GM18861 (cell line): ENCODE measurements at regions not wholly inside any gene's neighbourhood (a gene's known extent, or its start where the extent isn't known, plus 50 kb on each side); places are given as distances from the start of the nearest gene placed in this dataset.

Experiments used
- ATAC-seq: cut with Tn5 transposase; IDR thresholded peaks from one replicate; pipeline ENCODE4 v1.9.1; 2021; ENCODE audit not compliant: unreplicated experiment

DNA sequence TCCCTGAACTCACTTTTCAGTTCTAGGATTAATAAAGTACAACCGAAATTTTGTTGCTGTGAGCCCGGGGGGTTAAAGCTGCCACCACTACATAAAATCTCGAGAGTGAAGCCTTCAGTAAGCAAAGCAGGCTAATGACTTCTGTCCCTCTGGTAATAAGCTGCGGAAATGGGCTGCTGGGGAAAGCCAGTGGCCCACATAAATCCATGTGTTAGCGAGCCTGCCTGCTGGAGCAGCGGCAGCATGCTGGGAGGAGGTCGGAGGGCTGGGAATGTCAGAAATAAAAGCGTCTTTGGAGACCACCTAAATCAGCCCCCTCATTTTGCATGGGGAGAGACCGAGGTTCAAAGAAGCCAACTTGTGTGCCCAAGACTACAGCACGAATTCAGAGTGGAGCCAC is 371.7 kb downstream of the TNS1 start:
- ATAC-seq, result no peak

DNA sequence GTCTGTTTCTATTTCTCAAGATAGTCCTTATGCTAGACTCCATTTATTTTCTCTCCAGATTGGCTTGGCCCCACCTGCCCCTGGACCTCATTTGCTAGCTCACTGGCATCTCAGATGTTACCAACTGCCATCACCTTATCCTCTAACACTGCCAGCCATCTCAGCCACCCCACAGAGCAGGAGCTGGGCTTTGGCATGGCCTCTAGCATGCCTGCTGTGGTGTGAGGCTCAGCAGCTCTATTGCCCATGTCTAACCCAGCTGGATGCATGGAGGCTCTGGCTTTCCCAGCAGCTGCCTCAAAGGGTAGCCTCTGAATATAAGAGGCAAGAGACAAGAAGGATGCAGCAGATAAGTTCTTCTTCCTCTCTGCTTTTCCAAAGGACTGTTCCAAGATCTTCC is 373.4 kb downstream of the TNS1 start:
- no peak for ATAC-seq

DNA sequence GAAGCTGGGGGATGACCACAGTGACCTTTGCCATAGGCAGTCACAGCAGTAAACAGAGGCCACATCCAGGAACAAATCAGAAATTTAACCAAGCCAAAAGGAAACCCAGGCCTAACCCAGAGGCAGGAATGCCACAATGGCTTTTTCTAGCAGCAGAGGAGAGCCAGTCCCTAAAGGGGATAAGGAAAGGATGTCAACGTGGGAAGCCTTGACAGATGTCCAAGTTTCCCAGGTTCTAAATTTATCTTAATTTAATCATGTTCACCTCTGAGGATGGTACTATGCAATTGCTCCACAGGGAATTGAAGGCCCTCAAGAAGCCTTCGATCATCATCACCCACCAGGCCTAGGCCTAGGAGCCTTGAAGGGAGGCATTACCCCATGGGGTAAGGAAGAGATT is 374.7 kb downstream of the TNS1 start:
- ATAC-seq, result no peak

DNA sequence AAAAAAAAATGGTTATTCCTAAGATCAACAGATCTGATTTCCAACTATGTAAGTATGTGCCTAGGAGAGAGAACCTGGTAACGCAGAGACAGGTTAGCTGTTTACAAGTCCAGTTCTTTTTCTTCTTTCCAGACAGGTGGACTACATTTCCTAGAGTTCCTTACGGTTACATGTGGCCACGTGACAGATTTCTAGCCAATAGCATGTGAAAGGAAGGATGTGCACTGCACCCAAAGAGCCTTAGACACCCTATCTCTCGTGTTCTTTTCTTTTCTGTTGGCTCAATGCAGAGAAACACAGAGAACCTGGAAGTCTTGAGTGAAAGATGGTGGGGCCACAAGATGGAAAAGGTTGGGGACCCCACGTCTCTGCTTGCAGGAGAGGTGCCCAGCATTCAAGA is 375.9 kb downstream of the TNS1 start:
- ATAC-seq, result no peak

DNA sequence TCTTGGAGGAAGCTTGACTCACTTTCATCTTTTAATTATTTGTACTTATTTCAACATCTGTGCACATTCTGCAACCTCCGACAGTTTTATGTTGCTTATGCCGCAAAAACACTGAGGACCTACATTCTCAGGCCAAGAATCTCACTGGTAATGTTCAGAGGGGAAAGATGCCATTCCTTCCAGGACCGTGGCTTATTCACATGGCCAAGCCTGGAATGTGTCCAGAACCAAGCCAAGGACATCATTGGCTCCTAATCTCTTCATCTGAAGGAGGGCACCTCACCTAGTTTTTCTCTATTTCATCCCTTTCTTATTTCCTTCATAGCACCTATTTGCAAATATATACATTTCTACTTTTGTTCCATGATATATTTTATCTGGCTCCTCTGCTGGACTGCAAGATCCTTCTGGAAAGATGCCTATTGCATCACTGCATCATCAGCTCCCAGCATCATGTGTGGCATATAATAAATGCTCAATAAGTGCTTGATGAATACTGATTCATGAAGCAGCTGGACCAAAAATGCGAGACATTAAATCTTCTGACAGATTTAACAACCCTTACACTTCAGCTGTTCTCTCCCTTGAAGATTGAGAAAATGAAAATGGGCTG is 377.1 kb downstream of the TNS1 start:
- no peak for ATAC-seq

DNA sequence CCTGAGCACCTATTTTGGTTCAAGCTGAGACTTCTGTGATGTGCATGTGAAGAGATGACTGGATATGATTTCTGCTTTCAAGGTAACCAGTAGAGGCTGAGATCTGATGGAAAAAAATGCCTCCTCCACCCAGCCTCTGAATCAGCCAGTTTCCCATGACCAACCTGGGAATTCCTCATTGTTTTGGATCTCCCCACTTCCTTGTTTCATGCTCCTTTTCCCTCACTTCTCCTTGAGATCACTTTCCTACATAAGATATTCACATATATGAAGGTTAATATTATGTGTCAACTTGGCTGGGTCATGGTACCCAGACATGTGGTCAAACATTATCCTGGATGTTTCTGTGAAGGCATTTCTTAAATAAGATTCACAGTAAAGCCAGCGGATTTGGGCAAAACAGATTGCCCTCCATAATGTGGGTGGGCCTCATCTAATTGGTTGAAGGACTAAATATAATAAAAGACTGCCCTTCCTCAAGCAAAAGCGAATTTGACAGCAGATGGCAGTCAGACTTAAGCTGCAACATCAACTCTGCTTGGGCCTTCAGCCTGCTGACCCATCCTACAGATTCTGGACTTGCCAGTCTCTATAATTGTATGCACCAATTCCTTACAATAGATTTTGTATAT is 379.4 kb downstream of the TNS1 start:
- no peak for ATAC-seq

DNA sequence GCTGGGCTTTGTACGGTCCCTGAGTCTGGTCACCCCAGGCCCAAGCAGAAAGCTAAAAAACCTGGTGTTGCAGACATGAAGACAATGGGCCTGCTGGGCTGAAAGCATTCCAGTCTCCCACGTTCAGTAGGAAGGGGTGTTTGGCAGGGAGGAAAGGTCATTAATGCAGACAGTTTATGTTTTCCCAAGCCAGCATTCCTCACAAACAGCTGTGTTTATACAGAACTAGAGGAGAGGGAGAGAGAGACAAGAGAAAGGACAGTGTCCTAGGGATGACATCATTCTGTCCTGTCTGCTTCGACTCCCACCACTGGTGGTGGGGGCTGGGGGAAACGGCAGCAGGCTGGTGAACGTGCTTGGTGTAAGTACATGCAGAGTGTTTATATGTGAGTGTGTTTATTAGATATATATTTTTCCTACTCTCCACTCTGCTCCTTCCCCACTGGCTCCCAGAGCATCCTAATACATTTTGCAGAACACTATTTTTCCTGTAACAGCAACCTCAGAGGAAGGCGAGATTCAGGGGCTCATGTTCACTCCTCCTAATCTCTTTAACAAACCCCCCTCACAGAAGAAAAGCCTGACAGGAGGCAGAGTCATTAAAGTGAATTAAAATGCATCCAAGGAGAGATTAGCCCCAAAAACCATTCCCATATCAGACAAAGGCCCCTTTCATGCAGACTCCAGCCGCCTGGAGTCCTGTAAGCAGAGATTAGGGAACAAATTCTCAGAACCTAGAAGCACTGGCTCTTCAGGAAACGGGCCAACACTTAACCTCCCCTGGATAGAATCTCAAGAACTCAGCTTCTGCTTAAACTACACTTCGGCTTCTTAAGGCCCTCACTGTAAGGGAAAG is 380.4 kb downstream of the TNS1 start:
- ATAC-seq, result no peak

DNA sequence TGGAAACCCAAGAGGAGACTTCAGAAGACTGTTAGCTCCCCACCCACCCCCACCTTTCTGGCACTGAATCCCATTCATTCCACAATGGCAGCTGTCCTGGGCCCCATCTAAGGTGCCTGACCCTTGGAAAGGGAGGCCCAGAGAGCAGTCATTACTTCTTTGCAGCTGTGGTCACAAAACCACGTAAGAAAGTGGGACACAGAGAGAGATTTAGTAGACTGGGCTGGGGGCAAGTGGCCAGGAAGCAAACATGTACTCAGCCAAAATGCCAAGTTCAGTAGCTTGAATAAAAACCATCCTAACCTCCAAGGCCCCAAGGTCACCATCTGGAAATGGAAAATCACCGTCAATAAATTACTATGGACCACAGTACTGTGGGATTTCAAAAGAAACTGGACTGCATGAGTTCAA is 381.4 kb downstream of the TNS1 start:
- ATAC-seq, result no peak

DNA sequence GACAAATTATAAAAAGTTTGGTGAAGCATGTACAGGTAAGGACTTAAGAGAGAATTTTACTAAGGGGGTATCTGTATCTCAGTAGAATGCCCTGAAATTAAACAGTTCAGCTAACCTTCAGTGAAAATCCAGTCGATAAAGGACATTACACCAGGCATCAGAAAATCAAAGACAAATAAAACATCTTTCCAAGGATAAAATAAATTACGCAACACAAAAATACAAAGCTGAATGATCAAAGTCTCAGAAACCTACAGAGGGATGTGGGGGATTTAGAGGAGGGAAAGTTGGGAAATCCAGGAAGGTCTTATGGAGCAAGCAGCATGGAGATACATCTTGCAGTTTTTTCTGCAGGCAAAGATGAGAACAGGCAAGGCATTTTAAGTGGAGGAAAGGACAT is 384.1 kb downstream of the TNS1 start:
- no peak for ATAC-seq

DNA sequence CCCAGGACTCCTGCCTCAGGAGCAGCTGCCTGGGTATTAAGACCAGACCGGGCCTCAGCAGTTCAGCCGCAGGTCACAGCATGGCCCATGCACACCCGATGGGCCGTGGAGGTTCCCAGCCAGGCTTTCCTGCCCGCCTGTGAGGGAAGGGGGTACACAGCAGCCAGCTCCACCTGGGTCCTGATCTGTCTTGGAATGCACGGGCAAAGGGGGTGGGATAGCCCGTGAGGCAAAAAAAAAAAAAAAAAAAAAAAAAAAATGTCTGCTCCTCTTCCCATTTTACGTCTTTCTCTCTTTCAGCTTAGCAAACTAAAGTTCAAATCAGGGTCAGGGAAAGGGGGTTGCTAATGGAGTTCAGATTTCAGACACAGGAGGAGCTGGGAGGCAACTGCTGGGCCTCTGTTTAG is 385.2 kb downstream of the TNS1 start:
- ATAC-seq, result no peak

DNA sequence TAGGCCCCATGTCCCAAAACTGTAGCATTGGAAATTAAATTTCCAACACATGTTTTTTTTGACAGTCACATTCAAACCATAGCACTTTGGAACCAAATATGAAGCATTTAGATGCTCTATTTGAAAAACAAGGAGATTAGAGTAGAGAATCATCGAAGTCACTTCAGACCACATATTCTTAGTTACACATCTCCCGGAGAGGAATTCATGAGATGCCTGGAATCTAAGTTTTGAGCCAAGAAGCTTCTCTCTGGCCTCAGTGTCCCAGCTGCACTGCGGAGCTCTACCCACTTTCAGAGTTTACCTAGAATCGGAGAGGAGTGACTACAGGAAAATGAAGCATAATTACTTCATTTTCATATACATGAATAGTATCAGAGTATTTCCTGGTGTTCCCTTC is 385.9 kb downstream of the TNS1 start:
- no peak for ATAC-seq

DNA sequence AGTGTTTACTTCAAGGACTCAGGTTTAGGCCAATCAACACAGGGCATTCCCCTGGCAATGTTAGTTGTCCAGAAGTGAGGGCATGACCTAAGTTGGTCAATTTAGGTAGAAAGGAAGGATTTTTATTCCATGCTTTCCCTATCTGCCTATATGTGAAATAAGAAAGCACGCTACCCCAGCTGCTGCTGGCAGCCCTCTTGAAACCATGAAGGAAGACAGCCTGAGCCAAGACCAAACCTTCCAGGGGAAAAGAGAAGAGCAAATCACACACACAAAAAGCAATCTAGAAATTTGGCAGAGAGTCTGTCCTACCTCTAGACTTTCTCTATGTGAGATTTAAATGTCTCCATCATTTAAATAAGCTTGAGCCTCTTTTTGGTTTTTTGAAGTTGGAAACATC is 387.6 kb downstream of the TNS1 start:
- no peak for ATAC-seq

DNA sequence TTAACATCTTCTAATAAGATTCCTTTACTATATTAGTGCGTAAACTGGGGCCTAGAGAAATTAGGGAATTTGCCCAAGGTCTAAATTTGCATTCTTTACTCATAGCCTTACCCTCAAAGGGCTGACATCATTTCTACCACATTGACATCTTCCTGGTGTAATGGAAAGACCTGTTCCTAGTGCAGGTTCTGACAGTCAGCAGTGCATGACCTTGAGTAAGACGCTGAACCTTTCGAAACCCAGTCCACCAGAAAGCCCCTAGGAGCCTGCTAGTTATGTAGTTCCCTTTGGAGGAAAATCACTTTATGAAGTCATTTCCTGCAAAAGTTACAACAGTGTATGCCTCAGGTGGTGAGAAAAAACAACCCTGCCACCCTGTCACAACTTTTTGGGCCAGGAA is 388.3 kb downstream of the TNS1 start:
- no peak for ATAC-seq

DNA sequence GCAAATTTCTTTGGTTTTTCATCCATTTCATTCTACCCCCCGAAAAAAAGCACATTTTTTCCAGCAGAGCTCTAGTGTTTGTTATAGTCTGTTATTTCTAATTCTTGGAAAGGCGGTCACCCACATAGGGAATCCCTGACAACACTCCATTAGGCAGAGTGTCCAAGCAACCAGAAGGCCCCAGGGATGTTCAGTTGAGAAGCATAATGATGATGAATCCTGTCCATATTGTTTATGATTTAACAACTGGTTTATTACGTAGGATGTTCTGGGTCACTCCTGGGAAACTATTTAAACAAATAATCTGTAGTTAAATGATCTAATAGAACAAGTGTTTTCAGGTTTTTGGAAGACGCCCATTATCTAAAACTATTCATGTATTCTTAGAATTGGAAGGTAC is 388.7 kb downstream of the TNS1 start:
- no peak for ATAC-seq

DNA sequence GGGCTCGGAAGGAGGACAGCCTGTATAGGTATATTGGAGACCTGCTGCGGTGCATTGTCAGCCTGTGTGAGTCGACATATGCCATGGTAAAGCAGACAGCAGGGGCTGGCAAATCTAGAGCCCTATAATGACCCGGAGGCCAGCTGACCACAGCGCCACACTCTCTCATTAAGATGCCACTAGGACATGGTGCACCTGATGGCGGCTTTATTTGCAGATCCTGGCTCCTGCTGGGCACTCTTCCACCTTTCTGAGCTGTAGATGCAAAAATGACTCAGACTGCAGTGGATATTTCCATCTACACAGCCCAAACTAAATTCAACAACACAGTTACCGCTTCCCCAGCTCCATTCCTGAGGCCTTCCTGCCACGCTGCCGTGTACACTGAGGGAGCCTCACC is 389.9 kb downstream of the TNS1 start:
- ATAC-seq, result no peak

DNA sequence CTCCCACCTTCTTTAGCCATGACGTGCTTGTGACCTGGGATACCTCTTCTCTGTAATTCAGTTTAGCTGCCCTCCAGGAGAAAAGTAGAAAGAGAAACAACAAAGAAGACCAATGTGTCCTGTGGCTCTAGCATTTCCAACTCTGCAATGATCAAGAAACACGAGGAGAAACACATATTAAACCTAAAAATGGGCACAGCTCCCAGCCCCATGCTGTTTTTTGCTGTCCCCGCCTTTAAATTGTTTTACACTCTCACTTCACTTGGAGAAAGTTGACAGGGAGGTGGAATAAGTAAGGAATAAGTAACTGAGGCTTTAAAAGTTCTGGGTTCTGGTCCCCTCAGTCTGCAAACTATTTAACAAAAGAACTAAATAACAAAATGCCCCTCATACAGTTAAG is 390.6 kb downstream of the TNS1 start:
- ATAC-seq, result no peak

DNA sequence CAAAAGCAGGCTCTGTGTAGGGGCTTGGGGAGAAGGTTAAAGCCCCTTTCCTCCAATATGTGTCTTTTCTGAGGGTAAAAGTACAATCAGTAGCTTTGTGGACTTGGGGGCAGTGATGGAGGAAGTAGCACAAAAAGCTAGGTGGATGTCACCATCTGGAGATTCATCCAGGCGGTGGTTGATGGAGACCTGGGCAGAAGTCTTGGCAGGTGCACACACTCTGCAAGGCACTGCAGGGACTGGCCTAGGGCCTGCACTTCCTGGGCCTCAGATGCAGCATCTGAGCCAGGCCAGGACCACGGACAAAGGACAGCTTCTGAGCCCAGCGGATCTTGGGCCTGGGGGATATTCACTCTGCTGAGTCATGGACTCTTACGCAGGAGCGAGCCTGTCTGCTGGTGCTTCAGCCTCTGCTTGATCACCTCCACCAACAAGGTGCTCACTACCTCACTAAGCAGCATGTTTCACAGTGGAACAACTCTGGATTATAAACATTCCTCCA is 391.1 kb downstream of the TNS1 start:
- ATAC-seq, result no peak

DNA sequence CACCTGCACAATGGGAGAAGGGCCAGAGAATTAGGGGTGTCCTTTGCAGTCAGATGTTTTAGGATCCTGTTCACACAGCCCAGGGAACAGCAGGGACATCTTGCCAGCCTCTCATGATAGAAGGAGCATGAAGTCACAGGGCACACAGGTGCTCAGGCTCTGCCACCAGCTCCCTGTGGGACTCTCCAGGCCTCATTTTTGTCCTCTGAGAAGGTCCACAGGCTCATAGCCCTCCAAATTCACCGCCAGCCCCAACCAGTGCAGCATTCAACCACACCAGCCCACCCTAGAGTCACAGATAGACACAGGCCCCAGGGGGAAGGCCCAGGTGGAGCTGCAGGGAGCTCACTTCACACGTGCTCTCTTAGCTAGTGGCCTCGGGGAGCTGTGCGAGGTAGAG is 391.7 kb downstream of the TNS1 start:
- ATAC-seq, result no peak

DNA sequence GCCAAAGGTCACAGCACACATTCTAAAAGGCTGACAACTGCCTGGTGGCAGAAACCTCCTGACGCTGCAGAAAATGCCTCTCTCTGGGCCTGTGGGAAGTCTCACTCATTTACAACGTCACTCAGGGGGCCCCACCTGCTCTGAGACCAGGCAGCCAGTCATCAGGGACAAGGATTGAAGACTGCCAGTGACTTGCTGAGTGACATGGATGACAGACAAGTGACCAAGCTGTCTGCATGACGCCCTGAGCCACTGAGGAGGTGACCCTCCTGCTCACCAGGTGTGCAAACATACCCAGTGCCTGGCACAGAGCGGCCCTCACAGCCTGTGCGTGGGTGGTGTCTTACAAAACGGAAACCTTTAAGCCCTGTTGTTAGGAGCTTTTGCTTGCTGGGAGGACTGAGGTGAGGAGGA is 392.4 kb downstream of the TNS1 start:
- ATAC-seq, result peak; percentile 69

DNA sequence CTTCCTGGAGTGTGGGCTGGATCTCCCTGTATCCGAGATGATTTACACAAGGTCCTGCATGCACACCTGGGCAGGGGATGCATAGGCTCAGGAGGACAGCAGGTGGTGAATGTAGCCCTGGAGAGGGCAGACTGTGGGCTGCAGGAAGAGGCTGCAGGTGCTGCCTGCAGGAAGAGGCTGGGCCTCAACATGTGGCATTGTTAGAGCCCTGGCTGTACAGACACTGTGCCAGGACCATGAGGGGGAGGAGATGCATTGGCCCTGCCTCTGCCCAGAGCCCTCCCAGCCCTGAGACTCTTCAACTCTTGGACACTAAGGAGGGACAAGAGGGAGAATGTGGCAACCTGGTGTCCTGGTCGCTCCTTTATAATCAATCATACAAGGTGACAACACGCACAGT is 392.8 kb downstream of the TNS1 start:
- ATAC-seq, result no peak

DNA sequence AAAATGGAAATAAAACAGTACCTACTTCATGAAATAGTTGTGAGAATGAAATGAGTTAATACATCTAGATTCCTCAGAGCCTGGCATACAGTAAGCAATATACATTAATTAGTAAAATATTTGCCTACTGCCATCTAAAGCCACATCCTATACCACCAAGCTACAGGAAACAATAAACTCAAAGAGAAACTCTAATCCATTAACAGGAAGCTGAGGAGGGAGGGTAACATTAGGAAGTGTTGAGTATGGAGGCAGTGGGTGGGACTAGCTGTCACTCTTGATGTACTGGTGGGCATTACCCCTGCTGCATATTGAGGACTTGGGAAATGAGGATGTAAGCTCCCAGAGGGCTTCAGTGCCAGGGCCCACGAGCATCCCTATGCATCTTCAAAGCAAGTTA is 396.5 kb downstream of the TNS1 start:
- ATAC-seq, result no peak

DNA sequence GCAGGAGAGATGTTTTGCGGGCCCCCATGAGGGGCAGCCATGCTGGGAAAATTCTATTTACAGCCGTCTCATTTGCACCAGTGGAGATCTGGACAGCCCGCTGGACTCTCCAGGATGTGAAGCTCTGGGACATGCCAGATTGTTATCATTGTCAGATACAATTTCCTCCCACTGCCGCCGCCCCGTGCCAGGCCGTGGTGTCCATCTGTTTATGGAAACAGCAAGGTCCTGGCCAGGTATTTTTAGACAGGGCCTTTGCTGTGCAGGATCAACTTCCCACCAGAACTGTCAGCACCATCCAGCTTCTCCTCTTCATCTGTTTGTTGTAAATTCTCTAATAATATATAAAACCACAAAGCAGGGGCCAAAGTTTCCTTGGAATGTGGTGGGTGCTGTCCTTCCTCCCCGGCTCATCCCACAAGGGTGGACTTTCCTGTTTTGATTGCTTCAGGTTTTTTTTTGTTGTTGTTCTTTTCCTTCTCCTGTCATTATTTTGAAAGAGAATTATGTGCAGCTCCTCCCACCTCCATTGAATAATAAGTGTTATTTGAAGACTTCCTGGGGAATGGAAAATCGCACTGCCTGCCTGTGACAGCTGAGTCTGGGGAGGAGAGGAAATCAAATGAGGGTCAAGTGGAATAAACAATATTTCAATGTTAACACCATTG is 398.1 kb downstream of the TNS1 start:
- no peak for ATAC-seq
